HG03175 (cell line): ENCODE measurements at regions not wholly inside any gene's neighbourhood (a gene's known extent, or its start where the extent isn't known, plus 50 kb on each side); places are given as distances from the start of the nearest gene placed in this dataset.
A peak's percentile ranks its signal among the peaks of the same experiment; 100 is the strongest.
"Not testable (repeated sequence)": the region's sequence is repeated elsewhere in the genome, so short reads cannot be mapped to it uniquely, and the experiment has no call there.

ENCODE experiments used
- ATAC-seq: cut with Tn5 transposase; IDR thresholded peaks from one replicate; pipeline ENCODE4 v1.9.1; 2021; ENCODE audit warnings: mild to moderate bottlenecking, moderate library complexity; ENCODE audit not compliant: unreplicated experiment

DNA sequence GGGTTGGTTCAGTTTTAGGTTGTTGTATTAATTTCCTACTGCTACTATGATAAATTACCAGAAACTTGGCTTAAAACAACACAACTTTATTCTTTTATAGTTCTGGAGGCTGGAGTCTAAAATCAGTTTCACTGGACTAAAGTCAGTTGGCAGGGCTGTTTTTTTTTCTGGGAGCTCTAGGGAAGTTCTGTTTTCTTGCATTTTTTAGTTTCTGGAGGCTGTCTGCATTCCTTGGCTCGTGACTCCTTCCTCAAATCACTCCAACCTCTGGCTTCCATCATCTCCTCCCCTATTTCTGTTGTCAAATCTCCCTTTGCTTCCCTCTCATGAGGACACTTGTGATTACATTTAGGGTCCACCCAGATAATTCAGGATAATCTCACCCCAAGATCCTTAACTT lies 51.3 kb upstream of the SUB1 start:
- no peak for ATAC-seq

DNA sequence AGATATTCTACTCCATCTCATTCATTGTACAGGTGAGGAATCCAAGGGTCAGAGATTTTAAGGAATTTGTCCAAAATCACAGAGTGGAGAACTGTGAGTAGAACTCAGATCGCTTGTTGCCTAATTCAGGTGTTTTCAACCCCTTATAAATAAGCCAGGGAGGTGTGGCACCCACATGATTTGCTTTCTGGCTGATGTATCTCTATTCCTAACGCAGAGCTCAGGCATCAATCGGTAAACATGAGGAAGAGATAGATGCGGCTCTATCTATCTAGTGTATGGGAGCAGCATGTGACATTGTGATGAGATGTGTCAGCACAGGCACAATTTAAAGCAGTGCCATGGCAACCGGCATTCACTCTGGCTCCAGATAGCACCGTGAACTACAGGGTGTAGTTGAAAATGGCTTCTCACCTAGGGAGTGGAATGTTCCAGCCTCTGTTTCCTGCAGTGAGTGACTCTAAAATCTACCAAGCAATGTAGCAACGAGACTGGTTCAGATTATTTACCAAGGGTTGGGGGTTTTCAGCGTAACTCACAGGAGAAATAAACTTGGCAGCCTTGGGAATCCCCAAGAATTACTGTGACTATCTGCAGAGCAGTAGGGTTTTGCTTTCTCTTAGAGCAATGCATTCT lies 53.4 kb upstream of the SUB1 start:
- ATAC-seq: peak; percentile 67

DNA sequence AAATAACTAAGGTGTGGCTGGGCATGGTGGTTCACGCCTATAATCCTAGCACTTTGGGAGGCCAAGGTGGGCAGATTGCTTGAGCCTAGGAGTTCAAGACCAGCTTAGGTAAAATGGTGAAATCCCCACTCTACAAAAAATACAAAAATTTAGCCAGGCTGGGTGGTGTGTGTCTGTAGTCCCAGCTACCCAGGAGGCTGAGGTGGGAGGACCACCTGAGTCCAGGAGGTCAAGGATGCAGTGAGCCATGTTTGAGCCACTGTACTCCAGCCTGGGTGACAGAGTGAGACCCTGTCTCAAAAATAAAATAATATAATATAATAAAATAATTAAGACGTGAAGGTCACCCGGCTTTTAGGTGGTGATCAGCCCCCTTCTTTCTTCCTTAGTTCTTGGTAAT lies 58.0 kb upstream of the SUB1 start:
- not testable (repeated sequence) for ATAC-seq

DNA sequence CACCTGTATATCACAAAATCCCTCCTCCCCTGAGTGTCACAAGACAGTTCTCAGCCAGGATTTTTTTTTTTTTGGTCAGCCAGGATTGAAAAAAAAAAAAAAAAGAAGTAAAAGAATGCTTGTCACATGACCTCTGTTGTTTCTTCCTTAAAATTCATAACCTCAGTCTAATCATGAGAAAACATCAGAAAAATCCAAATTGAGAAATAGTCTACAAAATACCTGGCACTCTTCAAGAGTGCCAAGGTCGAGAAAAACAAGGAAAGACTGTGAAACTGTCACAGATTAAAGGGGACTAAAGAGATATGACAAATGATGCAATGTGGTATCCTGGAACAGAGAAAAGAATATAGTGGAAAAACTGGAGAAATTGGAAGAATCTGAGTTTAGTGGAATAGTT lies 58.5 kb upstream of the SUB1 start:
- no peak for ATAC-seq

DNA sequence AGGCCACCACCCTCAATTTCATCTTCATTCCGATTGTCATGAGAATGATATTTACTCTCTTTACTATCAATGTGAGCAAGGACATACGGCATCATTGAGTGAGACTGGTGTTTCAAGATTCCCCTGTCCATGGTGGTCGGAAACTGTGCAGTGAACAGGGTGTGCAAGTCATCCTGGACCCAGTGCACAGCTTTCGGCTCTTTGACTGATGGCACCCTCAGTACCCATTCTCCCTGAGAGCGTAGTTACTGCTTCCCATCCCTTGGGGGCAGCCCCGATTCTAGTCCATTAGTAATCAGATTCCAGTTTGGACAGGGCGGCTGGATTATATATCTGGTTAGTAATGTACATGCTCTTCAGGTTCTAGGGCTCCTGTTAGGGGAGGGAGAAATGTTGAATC lies 61.7 kb upstream of the SUB1 start:
- no peak for ATAC-seq

DNA sequence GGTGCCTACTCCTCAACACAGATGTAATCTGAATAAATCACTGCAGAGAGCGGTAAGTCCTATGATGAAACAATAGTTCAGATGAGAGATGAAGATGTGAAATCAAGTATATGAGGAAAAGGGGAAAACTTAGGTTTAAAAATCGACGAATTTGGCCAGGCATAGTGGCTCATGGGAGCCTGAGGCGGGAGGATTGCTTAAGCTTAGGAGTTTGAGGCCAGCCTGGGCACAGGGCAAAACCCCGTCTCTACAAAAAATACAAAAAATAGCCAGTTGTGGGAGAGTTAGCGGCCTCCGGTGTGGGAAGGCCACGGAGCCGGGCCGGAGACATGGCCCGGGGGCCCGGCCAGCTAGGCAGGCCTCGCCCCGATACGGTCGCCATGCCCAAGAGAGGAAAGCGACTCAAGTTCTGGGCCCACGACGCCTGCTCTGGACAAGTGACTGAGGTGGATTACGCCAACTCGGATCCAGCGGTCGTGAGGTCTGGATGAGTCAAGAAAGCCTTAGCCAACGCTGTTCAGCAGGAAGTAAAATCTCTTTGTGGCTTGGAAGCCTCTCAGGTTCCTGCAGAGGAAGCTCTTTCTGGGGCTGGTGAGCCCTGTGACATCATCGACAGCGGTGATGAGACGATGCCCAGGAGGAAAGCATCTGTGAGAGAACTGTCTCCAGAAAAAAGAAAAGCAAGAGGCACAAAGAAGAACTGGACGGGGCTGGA lies 62.8 kb upstream of the SUB1 start:
- ATAC-seq: no peak

DNA sequence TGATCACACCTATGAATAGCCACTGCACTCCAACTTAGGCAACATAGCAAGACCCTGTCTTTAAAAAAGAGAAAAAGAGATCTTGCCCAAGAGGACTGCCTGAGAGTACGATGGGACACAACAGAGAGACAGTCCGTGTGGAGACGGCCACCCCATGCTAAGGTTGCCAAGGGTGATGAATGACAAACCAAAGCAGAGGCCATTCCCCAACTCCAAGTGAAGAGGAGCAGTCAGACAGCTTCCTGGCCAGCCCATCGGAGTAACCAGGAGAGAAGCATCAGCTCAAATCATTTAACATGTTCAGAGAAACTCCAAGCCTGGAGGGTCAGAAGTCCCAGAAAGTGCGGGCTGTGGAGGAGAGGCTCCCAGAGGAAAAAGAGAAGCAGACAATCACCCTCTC lies 63.9 kb upstream of the SUB1 start:
- no peak for ATAC-seq

DNA sequence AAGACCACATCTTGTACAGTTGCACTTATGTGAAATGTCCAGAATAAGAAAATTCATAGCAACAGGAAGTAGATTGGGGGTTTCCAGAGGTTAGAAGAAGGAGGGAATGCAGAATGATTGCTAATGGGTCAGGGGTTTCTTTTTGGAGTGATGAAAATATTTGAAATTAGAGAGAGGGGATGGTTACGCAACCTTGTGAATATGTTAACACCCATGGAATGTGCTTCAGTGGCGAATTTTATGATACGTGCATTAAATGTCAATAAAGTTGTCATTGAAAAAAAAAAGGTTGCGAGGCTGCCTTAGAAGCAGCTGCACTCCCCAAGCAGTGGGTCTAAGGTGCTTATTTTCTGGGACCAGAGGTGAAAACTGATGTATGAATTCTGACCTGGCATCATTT lies 64.4 kb upstream of the SUB1 start:
- ATAC-seq: no peak

DNA sequence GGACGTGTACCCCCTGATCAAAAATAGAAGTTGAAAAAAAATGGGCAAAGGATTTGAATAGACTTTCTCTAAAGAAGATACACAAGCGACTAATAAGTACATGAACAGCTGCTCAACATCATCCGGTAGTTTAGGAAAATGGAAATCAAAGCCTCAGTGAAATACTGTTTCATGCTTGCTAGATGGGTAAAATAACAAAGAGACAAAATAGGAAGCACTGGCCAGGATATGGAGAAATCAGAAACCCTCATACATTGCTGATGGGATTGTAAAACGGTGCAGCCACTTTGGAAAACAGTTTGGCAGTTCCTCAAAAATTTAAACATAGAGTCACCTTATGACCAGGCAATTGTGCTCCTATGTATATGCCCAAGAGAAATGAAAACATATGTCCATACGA lies 65.0 kb upstream of the SUB1 start:
- no peak for ATAC-seq

DNA sequence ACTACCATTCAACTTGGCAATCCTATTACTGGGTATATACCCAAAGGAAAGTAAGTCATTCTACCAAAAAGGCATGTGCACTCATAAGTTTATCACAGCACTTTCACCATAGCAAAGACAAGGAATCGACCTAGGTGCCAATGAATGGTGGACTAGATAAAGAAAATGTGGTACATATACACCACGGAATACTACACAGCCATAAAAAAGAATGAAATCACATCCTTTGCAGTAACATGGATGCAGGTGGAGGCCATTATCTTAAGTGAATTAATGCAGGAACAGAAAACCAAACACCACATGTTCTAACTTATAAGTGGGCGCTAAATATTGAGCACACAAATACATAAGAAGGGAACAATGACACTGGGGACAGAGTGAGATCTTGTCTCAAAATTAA lies 65.8 kb upstream of the SUB1 start:
- ATAC-seq: no peak

DNA sequence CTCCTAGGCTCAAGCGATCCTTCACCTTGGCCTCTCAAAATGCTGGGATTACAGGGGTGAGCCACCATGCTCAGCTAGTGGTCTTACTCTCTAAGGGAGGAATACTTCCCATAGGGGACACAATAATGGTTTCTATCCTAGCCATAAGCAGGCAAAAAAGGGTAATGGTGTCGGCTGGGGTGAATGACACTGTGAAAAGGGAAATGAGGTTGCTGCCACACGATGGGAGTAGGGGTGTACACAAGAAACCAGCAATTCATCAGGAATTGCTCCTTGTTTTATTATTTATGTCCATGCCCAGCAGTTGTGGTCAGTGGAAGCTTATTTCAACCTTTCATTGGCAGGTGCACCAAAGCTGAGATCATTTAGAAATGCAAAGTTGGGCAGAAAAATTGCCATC lies 70.3 kb upstream of the ZFR start:
- ATAC-seq: no peak

DNA sequence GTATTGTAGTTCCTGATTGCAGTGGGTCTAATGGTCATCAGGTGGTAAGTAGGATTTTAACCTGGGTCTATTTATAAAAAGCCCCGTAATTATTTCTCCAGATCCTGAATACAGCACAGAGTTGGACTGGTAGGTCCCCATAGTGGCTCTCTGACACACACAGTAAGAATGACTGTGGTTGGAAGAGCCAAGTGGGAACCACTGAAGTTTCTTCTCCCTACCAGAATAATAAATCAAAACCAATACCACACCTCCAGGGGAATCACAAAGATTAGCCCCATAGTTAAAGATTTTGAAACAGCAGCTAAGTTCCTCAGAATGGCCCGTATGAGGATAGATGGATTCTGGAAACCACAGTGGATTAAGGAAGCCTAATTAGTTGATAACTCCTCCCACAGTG lies 68.4 kb upstream of the ZFR start:
- ATAC-seq: no peak

DNA sequence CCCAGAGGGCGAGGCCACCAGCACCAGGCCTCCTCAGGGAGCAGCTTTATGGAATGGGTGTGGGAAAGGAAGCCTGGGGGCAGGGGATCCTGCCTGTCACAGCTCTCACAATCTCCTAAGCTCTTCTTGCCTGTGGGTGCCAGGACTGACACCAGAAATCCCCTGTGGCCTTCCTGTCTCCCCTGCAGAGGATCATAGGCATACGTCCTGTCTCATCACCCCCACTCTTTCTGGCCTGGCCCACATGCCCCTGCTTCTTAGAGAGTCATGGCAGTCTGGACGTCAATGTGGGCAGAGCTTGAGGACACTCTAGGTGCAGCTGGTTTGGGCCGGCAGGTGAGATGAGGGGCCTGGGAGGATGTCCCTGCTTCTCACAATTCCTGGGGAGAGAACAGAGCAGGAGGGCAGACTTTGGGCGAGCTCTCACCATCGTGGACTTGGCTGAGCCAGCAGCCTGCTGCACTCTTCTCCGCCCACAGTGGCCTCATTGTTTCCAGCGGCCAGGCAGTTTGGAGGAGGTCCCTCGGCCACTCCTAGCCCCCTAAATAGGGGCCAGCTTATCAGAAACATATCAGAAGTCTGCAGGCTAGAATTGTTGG lies 67.3 kb upstream of the ZFR start:
- ATAC-seq: no peak

DNA sequence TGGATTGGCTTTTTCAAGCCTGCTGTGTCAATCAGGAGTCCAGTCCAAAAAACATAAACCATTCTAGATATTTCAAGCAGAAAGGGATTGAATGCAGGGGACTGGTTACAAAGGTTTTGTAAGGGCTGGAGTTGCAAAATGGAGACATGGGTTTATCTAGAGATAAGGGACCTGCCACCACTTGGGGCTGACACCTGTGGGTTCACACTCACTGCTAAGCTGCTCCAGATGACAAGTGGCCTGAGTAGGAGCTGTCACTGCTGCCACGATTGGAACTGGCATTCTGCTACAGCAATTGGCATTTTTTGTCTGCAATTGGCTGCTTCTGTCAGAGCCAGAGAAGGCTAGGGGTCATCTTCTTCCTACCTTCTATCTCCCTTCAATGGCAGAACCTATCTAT lies 66.3 kb upstream of the ZFR start:
- no peak for ATAC-seq

DNA sequence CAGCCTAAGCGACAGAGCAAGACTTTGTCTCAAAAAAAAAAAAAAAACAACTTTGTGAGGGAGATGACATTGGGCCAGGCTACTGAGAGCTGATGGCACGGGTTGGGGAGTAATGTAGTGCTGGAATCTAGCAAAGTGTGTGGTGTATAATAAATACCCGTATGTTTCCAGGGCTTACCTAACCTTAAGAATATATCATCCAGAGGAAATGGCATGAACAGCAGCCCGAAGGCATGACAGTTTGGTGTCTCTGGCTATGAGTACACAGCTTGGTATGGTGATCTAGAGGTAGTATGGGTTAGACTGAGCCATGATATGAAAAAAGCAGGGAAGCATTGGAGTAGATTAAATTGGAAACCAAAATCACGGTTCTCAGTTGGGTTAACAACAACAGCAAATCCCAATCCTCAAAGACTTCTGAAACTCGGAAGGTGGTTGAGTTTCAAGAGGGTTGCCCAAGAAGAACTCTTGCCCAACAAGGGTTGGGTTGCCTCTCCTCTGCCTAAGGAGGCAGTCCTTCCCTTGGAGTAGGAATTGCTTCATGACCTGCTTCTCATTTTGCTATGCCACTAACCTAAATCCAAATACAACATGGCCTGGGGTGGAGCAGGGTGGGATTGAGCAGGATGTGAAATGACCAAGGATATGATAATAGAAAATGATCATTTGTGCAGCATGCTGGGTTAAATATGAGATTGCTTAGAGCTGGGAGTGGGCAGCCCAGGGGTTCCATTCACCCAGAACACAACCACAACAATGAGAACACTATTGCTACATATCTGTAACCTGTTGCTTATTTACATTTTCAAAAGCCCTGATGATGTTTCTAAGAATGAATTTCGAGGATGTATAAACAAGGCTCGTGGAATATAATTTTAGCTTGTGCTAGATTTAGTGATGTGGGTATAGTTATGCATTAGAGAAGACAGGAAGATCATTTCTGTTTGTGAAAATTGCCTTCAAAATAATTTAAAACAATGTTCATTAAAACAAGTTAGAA lies 64.6 kb upstream of the ZFR start:
- ATAC-seq: no peak

DNA sequence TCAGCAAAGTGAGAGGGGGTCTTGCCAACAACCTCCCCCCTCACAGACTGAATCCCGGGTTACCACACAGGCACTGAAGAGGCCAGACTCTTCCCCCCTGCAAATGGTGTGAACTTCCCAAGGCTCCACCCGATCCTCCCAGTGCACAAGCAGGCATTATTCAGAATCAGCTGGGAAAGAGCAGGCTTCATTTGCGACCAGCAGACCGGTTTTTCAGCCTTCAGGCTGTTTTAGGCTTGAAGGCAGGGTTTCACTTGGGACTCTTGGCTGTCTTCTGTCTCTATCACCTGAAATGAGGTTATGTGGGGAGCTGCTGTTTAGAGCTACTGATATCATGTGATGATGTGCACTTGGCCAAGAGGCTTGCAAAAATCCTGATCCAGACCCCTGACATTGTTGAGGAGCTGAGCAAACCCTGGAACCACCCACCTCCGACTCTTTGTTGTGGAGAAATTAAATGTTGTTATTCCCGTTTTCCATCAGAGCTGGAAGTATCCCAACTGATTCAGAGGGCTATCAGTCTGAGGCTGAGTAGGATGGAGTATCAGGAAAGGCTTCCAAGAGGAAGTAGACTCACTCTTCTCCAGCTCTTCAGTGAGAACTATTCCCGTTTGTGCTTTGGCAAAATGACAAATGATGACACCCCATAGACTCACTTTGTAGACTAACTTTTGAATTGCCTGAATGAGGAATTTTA lies 63.3 kb upstream of the ZFR start:
- ATAC-seq: no peak

DNA sequence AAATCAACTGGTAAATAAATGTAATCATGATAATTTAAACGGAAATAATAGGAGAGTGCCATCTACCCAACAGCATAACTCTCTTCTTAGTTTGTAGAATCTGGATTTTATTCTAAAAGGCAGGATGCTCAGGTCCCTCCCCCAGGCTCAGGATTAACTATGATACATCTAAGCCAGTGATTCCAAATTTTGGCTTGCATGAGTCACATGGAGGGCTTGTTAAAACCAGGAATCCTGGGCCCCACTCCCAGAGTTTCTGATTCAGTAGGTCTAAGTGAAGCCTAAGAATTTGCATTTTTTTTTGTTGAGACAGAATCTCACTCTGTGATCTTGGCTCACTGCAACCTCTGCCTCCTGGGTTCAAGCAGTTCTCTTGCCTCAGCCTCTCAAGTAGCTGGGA lies 62.3 kb upstream of the ZFR start:
- ATAC-seq: no peak

DNA sequence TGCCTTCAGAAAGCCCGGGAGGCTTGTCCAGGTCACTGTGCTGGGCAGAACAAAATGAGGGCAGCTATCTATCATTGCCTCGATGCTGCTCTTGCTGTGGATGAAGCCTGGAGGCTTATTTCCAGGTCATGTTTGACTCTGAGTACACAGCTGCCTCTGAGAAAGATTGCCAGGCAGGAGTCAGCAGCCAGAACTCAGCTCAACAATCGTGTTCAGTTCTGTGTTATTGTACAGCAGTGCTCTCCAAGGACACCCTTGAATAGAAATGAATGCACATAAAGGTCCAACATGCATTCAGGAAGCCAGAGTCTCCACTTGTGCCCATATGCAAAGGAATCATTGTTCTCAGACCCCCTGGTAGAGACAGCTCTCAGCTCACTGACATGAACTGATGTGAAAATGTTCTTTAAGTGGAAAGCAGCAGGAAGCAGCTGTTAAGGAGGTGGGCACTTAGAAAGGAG lies 61.7 kb upstream of the ZFR start:
- no peak for ATAC-seq

DNA sequence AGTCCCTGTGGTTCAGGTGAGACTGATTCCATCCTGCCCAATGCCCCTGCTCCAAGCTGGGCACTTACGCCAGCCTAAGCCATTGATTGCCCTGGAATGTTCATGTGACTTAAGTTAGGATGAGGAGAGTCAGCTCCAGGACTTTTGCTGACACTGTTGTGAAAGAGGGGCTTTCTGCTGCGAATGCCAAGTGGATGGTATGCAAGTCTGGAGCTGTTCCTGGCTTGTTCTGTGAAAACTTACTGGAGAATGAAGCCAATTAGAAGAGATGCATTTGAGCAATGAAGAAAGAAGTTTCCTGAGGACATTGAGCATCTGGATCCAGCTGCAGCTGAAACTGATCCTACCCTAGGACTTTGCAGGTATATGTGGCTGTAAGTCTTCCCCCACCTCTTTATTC lies 61.2 kb upstream of the ZFR start:
- no peak for ATAC-seq

DNA sequence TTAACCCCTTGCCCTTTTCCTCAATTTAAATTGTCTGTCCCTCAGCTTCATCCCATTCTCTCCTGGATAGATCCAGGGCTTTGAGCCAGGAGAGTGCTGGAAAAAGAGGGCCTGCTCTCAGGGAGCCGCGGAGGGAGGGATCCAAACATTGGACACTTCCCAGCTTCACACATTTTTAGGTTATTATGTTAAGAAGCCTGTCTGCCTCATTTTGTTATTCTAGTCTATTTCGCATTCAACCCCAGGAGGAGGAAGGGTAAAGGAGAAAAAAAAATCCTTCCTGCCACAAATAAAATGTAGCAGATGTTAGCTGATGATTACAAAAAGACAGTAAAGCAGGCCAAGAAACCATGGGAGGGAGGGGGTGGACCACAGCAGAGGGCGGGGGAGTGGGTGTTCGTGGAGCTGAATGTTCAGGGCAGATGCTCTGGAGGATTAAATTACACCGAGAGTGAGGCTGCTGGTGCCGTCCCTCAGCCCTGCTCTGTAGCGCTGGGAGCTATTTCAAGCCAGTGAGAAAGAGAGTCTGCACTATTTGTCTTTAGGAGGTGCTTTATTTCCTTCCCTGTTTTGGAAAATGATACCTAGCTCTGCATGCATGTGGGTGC lies 60.6 kb upstream of the ZFR start:
- no peak for ATAC-seq
